ENCODE measurements at regions not wholly inside any gene's neighbourhood (a gene's known extent, or its start where the extent isn't known, plus 50 kb on each side); places are given as distances from the start of the nearest gene placed in this dataset.

DNA sequence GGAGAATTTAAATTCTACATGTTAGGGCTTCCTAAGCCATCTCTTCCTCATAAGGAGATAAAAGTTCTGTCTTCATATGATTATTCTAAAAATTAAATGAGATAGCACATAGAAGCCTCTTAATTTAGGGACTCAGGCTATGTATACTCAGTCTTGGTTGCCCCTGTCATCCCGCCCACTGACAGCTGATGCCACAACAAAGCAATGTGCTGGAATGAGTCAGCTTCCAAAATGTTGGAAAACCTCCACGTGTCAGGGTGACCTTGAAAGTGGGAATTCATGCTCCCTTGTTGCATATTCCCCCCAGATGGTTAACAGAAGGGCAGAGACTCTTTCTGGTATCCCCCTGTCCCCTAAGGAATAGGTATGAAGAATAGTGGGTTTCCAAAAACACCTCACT lies 238.0 kb upstream of the DDHD1 start:
- H3K18ac ChIP-seq (ENCODE audit: extremely low read depth, low read length), result no peak overlapping the region

More for the DNA sequence above, 238.0 kb upstream of the DDHD1 start:
- no peak overlapping the region for H2AK5ac ChIP-seq (ENCODE audit: low read depth, low read length)
- H3K27me3 ChIP-seq (replicated peaks in 1 of 4; ENCODE audit: control insufficient read depth in 3 of 4, extremely low read depth in 1 of 4, insufficient read depth in 3 of 4, low read length in 3 of 4), result no peaks in the 10 kb centered on the region
- ChIA-PET CTCF (ENCODE audit: partially characterized antibody) (no interaction called here), POLR2A (ENCODE audit: partially characterized antibody) (no interaction called here)
- no peak overlapping the region for H3K4me3 ChIP-seq (ENCODE audit: extremely low read depth in 1 of 4, insufficient read depth in 2 of 4, low read depth in 3 of 4, low read length in 4 of 4)
- H3K23me2 ChIP-seq (ENCODE audit: low read depth, low read length), result no peaks in the 10 kb centered on the region
- H3K4me2 ChIP-seq (ENCODE audit: insufficient read depth in 1 of 2, low read depth in 2 of 2, low read length in 2 of 2), result no peak overlapping the region
- no peak overlapping the region for H2BK120ac ChIP-seq (replicated peaks; ENCODE audit: low read depth, low read length)
- H2BK15ac ChIP-seq (ENCODE audit: low read length), result no peak overlapping the region
- H3K4me1 ChIP-seq (replicated peaks in 1 of 4; ENCODE audit: control insufficient read depth in 3 of 4, insufficient read depth in 4 of 4, low read length in 3 of 4), result no peaks in the 10 kb centered on the region
- no peak overlapping the region for H3K23ac ChIP-seq (ENCODE audit: insufficient read length)
- H3K27ac ChIP-seq (ENCODE audit: low read depth, low read length), result no peak overlapping the region
- no peak overlapping the region for H3K4ac ChIP-seq (replicated peaks; ENCODE audit: insufficient read length, low read depth, low read length)
- H3K56ac ChIP-seq (replicated peaks; ENCODE audit: insufficient read length, low read depth, low read length), result no peak overlapping the region
- H3K9ac ChIP-seq (replicated peaks in 1 of 4; ENCODE audit: extremely low read depth in 1 of 4, low read depth in 3 of 4, low read length in 3 of 4), result no peak overlapping the region
- WGBS, 2 experiments (ENCODE audit: extremely low coverage in 1 of 2, insufficient coverage in 1 of 2, insufficient read length in 1 of 2, insufficient replicate concordance in 2 of 2, low coverage in 1 of 2, low lambda C conversion rate in 2 of 2, missing lambda C conversion rate in 1 of 2), result 91% methylated on average over 2 of the region's 2 CpGs; no CpG with 5 or more reads in 1 of the 2 experiments
- TF ChIP-seq TAF7 (optimal IDR thresholded peaks at IDR 0.05; ENCODE audit: borderline replicate concordance, low read depth, low read length) (no peak), SP1 (IDR thresholded peaks at IDR 0.05; ENCODE audit: low read depth, low read length) (no peak), SIRT6 (IDR thresholded peaks at IDR 0.05; ENCODE audit: low read length) (no peak), KDM4A (IDR thresholded peaks at IDR 0.05; ENCODE audit: low read depth, low read length, severe bottlenecking) (no peak), NRF1 (IDR thresholded peaks at IDR 0.05; ENCODE audit: low read depth, low read length) (no peak), TAF1 (IDR thresholded peaks at IDR 0.05; ENCODE audit: low read depth, low read length) (no peak), EZH2 (IDR thresholded peaks at IDR 0.05; ENCODE audit: low read depth, low read length, severe bottlenecking) (no peak), POLR2A (IDR thresholded peaks at IDR 0.05; ENCODE audit: control extremely low read depth in 1 of 2, low read depth in 2 of 2, low read length in 2 of 2) (no peak), EP300 (IDR thresholded peaks at IDR 0.05; ENCODE audit: borderline replicate concordance in 1 of 2, low read depth in 2 of 2, low read length in 2 of 2) (no peak)
- TF ChIP-seq, protein P1, sequence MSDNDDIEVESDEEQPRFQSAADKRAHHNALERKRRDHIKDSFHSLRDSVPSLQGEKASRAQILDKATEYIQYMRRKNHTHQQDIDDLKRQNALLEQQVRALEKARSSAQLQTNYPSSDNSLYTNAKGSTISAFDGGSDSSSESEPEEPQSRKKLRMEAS (IDR thresholded peaks at IDR 0.05), result no peak
- TF ChIP-seq, protein P2, sequence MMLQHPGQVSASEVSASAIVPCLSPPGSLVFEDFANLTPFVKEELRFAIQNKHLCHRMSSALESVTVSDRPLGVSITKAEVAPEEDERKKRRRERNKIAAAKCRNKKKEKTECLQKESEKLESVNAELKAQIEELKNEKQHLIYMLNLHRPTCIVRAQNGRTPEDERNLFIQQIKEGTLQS (IDR thresholded peaks at IDR 0.05; ENCODE audit: insufficient read depth, low read depth, low read length), result no peak
- no peaks in the 10 kb centered on the region for H3K79me1 ChIP-seq (ENCODE audit: low read depth, low read length)
- peaks cover 5 to 11% of the 10 kb centered on the region in 2 experiments; a peak in 2 of 4 replicates for H3K9me3 ChIP-seq (ENCODE audit: insufficient read depth in 2 of 2, low read depth in 1 of 2, low read length in 1 of 2)
- H3K14ac ChIP-seq (ENCODE audit: insufficient read length), result no peak overlapping the region
- no peak overlapping the region for H2BK5ac ChIP-seq (ENCODE audit: low read depth, low read length)
- H2BK20ac ChIP-seq (ENCODE audit: low read length), result no peak overlapping the region
- H4K91ac ChIP-seq (replicated peaks; ENCODE audit: insufficient read length, low read length), result no peak overlapping the region
- no peaks in the 10 kb centered on the region; a peak in 2 of 8 replicates for H3K36me3 ChIP-seq (ENCODE audit: control insufficient read depth in 2 of 4, insufficient read depth in 4 of 4, low read length in 3 of 4)
- H3K79me2 ChIP-seq (ENCODE audit: control insufficient read depth in 1 of 2, insufficient read depth in 2 of 2, low read length in 2 of 2), result no peaks in the 10 kb centered on the region
- DNase-seq (ENCODE audit: low read depth in 1 of 2, low spot score in 2 of 2) (no peak), FAIRE-seq (no peak)
- H2AFZ ChIP-seq (ENCODE audit: low read length), result no peak overlapping the region
- H4K8ac ChIP-seq (ENCODE audit: extremely low read depth, insufficient read depth, low read length), result no peak overlapping the region
- H2BK12ac ChIP-seq (ENCODE audit: low read depth, low read length), result no peak overlapping the region
- no peak overlapping the region for H4K5ac ChIP-seq (ENCODE audit: insufficient read length, low read depth, low read length)
- no peaks in the 10 kb centered on the region for H4K20me1 ChIP-seq (replicated peaks in 1 of 2; ENCODE audit: control insufficient read depth in 1 of 2, insufficient read depth in 2 of 2, low read length in 2 of 2)

All from H1 (cell line).